SK-N-SH (cell line): ENCODE measurements at regions not wholly inside any gene's neighbourhood (a gene's known extent, or its start where the extent isn't known, plus 50 kb on each side); places are given as distances from the start of the nearest gene placed in this dataset.
"Not testable (repeated sequence)": the region's sequence is repeated elsewhere in the genome, so short reads cannot be mapped to it uniquely, and the experiment has no call there.

Source experiments
- CTCF ChIA-PET: fragments of 300-600, 350-600 bp; formaldehyde crosslinking; extraction: SDS; loops from one replicate; lab custom pipeline; 2021; lab: Yijun Ruan, JAX
- POLR2A ChIA-PET: fragments of 350-600 bp; sonication (Branson Sonifier 250); formaldehyde crosslinking; extraction: SDS; loops from one replicate; lab custom pipeline; 2020; ENCODE audit warnings: antibody characterized with exemption, inconsistent platforms; lab: Yijun Ruan, JAX
- DNase-seq: peaks from one replicate; pipeline ENCODE4 v3.0.0; 2012
- H2AFZ ChIP-seq: fragments of 200-600 bp; sonication (generic); 2 replicates; pipeline ENCODE4 v1.8.1; 2016; ENCODE audit warnings: antibody characterized with exemption, mild to moderate bottlenecking, low read depth
- H3F3A ChIP-seq: fragments of 200-600 bp; sonication (generic); replicated peaks from 2 replicates; pipeline ENCODE3; 2016; ENCODE audit warnings: antibody characterized with exemption, mild to moderate bottlenecking; ENCODE audit not compliant: insufficient read depth
- H3K27ac ChIP-seq, 2 experiments: fragments of 200-500 bp in 1 of 2; fragments of 200-600 bp in 1 of 2; sonication (Bioruptor generic) in 1 of 2; sonication (generic), shearing (Covaris generic) in 1 of 2; 2 replicates each; pipeline versions ENCODE4 v1.5.1 to v1.6.1; 2014 to 2016; ENCODE audit warnings: low read depth in 2 of 2, inconsistent platforms in 1 of 2, low read length in 1 of 2, mild to moderate bottlenecking in 1 of 2, mixed read lengths in 1 of 2
- H3K27me3 ChIP-seq: fragments of 200-600 bp; sonication (generic), shearing (Covaris generic); 2 replicates; pipeline ENCODE4 v1.6.1; 2016; ENCODE audit warnings: mixed run types; ENCODE audit not compliant: insufficient read depth
- H3K36me3 ChIP-seq, 2 experiments: fragments of 200-500 bp in 1 of 2; fragments of 200-600 bp in 1 of 2; sonication (Bioruptor generic) in 1 of 2; sonication (generic) in 1 of 2; replicated peaks in 1 of 2; 2 replicates each; pipeline versions ENCODE3 to v1.5.1; 2014 to 2016; ENCODE audit warnings: low read length in 1 of 2, mild to moderate bottlenecking in 1 of 2; ENCODE audit not compliant: insufficient read depth in 2 of 2, control insufficient read depth in 1 of 2
- H3K4me1 ChIP-seq, 2 experiments: fragments of 200-500 bp in 1 of 2; fragments of 200-600 bp in 1 of 2; sonication (Bioruptor generic) in 1 of 2; sonication (generic), shearing (Covaris generic) in 1 of 2; 2 replicates each; pipeline versions ENCODE4 v1.5.1 to v1.6.1; 2014 to 2016; ENCODE audit warnings: low read depth in 1 of 2, low read length in 1 of 2, mixed run types in 1 of 2; ENCODE audit not compliant: insufficient read depth in 2 of 2, control insufficient read depth in 1 of 2
- H3K4me2 ChIP-seq: fragments of 200-600 bp; sonication (generic), shearing (Covaris generic); 2 replicates; pipeline ENCODE4 v1.6.1; 2017; ENCODE audit warnings: mixed run types
- H3K4me3 ChIP-seq, 2 experiments: fragments of 200-500 bp in 1 of 2; fragments of 200-600 bp in 1 of 2; sonication (Bioruptor generic) in 1 of 2; sonication (generic), shearing (Covaris generic) in 1 of 2; 2 replicates each; pipeline versions ENCODE4 v1.5.1 to v1.8.1; 2014 to 2016; ENCODE audit warnings: low read depth in 2 of 2, inconsistent platforms in 1 of 2, low read length in 1 of 2, mild to moderate bottlenecking in 1 of 2, mixed read lengths in 1 of 2, moderate library complexity in 1 of 2
- H3K79me2 ChIP-seq: fragments of 200-600 bp; sonication (generic); 2 replicates; pipeline ENCODE4 v1.8.1; 2017; ENCODE audit warnings: mild to moderate bottlenecking; ENCODE audit not compliant: insufficient read depth
- H3K9ac ChIP-seq: fragments of 200-600 bp; sonication (generic); 2 replicates; pipeline ENCODE4 v1.6.1; 2017; ENCODE audit warnings: mixed run types
- H3K9me2 ChIP-seq: fragments of 200-600 bp; sonication (generic); 2 replicates; pipeline ENCODE4 v1.6.1; 2017; ENCODE audit warnings: mixed run types
- H3K9me3 ChIP-seq: fragments of 200-600 bp; sonication (generic); 2 replicates; pipeline ENCODE4 v1.6.1; 2017; ENCODE audit warnings: mixed run types, mild to moderate bottlenecking, moderate library complexity
- H4K20me1 ChIP-seq: fragments of 200-600 bp; sonication (generic); 2 replicates; pipeline ENCODE4 v1.6.1; 2017; ENCODE audit warnings: mild to moderate bottlenecking, mixed run types; ENCODE audit not compliant: insufficient read depth
- EZH2phosphoT487 ChIP-seq: fragments of 200-600 bp; sonication (generic); IDR thresholded peaks from 2 replicates; pipeline ENCODE4 v1.6.1; 2017; ENCODE audit warnings: low read depth, mixed run types, mild to moderate bottlenecking, antibody characterized with exemption, moderate library complexity, borderline replicate concordance
- FOXJ3 ChIP-seq: sonication (generic); formaldehyde crosslinking; IDR thresholded peaks from 2 replicates; pipeline ENCODE4 v1.5.1; 2020; ENCODE audit warnings: mild to moderate bottlenecking, missing genetic modification reagents
- FOXM1 ChIP-seq: IDR thresholded peaks from 2 replicates; pipeline ENCODE4 v1.4.0; 2012; ENCODE audit warnings: low read depth, mild to moderate bottlenecking
- GATA2 ChIP-seq: sonication (generic); formaldehyde crosslinking; IDR thresholded peaks from 2 replicates; pipeline ENCODE4 v1.5.0; 2020; ENCODE audit warnings: mild to moderate bottlenecking, missing genetic modification reagents
- IRF3 ChIP-seq: fragments of 150-350 bp; IDR thresholded peaks from 2 replicates; pipeline ENCODE4 v1.6.1; 2016; ENCODE audit warnings: mild to moderate bottlenecking, low read depth, low read length
- NRF1 ChIP-seq: IDR thresholded peaks from 2 replicates; pipeline ENCODE4 v1.6.1; 2012; ENCODE audit warnings: low read depth, mild to moderate bottlenecking, low read length
- WGBS: methylation state at CpG from one replicate; pipeline ENCODE4 v1.1.6; 2017; ENCODE audit warnings: low lambda C conversion rate; 5-methylcytosine and 5-hydroxymethylcytosine counted together
- TF ChIP-seq, protein P1 (sequence below): IDR thresholded peaks from 2 replicates; pipeline ENCODE4 v1.4.0; 2012; ENCODE audit warnings: low read depth, borderline replicate concordance

DNA sequence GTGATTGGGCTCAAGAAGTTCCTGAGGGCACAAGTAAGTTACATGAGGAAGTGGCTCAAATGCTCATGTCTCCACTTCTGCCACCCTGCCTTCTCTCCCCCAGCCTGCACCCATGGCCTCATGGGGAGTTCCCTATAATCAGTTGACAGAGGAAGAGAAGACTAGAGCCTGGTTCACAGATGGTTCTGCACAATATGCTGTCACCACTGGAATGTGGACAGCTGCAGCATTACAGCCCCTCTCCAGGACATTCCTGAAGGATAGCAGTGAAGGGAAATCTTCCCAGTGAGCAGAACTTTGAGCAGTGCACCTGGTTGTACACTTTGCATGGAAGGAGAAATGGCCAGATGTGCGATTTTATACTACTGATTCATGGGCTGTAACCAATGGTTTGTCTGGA, 352.3 kb downstream of the C12orf75 start:
- WGBS: 0% methylated on average over 1 of the region's 1 CpG
- H3F3A ChIP-seq, H3K27me3 ChIP-seq, H3K79me2 ChIP-seq, H3K9ac ChIP-seq, DNase-seq, H3K4me2 ChIP-seq, H3K36me3 ChIP-seq, POLR2A ChIA-PET, H3K27ac ChIP-seq, H4K20me1 ChIP-seq, H3K9me3 ChIP-seq, CTCF ChIA-PET, H2AFZ ChIP-seq, H3K9me2 ChIP-seq, H3K4me3 ChIP-seq, H3K4me1 ChIP-seq: not testable (repeated sequence)

DNA sequence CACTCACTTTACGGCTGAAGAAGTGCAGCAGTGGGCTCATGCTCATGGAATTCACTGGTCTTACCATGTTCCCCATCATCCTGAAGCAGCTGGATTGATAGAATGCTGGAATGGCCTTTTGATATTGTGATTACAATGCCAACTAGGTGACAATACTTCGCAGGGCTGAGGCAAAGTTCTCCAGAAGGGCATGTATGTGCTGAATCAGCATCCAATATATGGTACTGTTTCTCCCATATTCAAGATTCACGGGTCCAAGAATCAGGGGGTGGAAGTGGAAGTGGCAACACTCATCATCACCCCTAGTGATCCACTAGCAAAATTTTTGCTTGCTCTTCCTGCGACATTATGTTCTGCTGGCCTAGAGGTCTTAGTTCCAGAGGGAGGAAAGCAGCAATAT, 353.3 kb downstream of the C12orf75 start:
- H3K27me3 ChIP-seq, H4K20me1 ChIP-seq, H3K9ac ChIP-seq, H3F3A ChIP-seq, H3K4me2 ChIP-seq, H3K9me3 ChIP-seq, POLR2A ChIA-PET, H3K4me1 ChIP-seq, H3K9me2 ChIP-seq, H2AFZ ChIP-seq, CTCF ChIA-PET, H3K27ac ChIP-seq, H3K36me3 ChIP-seq, H3K4me3 ChIP-seq, H3K79me2 ChIP-seq, DNase-seq: not testable (repeated sequence)
- WGBS: 20% methylated on average over 4 of the region's 4 CpGs

GRCh38 chr12:105698075-105698474, 367.6 kb downstream of the C12orf75 start:
- 25% methylated on average over 3 of the region's 3 CpGs for WGBS
- Histone ChIP-seq H3K4me1 (no peaks in the 10 kb centered on the region), H3K27me3 (no peaks in the 10 kb centered on the region), H3K9me2 (no peaks in the 10 kb centered on the region), H3F3A (no peaks in the 10 kb centered on the region), H3K79me2 (no peaks in the 10 kb centered on the region), H3K36me3 (no peaks in the 10 kb centered on the region), H2AFZ (no peak overlapping the region), H3K4me3 (no peak overlapping the region), H3K27ac (no peak overlapping the region), H3K4me2 (no peak overlapping the region), H3K9ac (no peak overlapping the region), H3K9me3 (no peaks in the 10 kb centered on the region), H4K20me1 (no peaks in the 10 kb centered on the region)
- POLR2A ChIA-PET: no interaction called here
- TF ChIP-seq FOXM1 (no peak), EZH2phosphoT487 (no peak), FOXJ3 (no peak), GATA2 (no peak), NRF1 (no peak), IRF3 (no peak)
- TF ChIP-seq, protein P1, sequence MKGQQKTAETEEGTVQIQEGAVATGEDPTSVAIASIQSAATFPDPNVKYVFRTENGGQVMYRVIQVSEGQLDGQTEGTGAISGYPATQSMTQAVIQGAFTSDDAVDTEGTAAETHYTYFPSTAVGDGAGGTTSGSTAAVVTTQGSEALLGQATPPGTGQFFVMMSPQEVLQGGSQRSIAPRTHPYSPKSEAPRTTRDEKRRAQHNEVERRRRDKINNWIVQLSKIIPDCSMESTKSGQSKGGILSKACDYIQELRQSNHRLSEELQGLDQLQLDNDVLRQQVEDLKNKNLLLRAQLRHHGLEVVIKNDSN: no peak
- DNase-seq: no peak
- CTCF ChIA-PET: no interaction called here
